ENCODE measurements at regions not wholly inside any gene's neighbourhood (a gene's known extent, or its start where the extent isn't known, plus 50 kb on each side); places are given as distances from the start of the nearest gene placed in this dataset.

- Histone ChIP-seq H3K4me3 (ENCODE audit: low read depth, low read length) (no peak overlapping the region), H3K27me3 (no peaks in the 10 kb centered on the region), H3K9me3 (no peaks in the 10 kb centered on the region), H3K36me3 (no peaks in the 10 kb centered on the region), H3K4me1 (no peaks in the 10 kb centered on the region)
- no peak for DNase-seq
- TF ChIP-seq, protein P1, sequence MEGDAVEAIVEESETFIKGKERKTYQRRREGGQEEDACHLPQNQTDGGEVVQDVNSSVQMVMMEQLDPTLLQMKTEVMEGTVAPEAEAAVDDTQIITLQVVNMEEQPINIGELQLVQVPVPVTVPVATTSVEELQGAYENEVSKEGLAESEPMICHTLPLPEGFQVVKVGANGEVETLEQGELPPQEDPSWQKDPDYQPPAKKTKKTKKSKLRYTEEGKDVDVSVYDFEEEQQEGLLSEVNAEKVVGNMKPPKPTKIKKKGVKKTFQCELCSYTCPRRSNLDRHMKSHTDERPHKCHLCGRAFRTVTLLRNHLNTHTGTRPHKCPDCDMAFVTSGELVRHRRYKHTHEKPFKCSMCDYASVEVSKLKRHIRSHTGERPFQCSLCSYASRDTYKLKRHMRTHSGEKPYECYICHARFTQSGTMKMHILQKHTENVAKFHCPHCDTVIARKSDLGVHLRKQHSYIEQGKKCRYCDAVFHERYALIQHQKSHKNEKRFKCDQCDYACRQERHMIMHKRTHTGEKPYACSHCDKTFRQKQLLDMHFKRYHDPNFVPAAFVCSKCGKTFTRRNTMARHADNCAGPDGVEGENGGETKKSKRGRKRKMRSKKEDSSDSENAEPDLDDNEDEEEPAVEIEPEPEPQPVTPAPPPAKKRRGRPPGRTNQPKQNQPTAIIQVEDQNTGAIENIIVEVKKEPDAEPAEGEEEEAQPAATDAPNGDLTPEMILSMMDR (IDR thresholded peaks at IDR 0.05; ENCODE audit: low read depth, low read length) = no peak
Observed at GRCh38 chr7:46672861-46673260, 751.8 kb upstream of the IGFBP3 start.

GRCh38 chr7:46671108-46671769 is 750.2 kb upstream of the IGFBP3 start:
- TF ChIP-seq, protein P1 (IDR thresholded peaks at IDR 0.05; ENCODE audit: low read depth, low read length) = no peak
- DNase-seq = no peak
- H3K27me3 ChIP-seq = no peaks in the 10 kb centered on the region

GRCh38 chr7:46669028-46669427 is 748.0 kb upstream of the IGFBP3 start:
- H3K36me3 ChIP-seq = no peaks in the 10 kb centered on the region
- TF ChIP-seq, protein P1 (IDR thresholded peaks at IDR 0.05; ENCODE audit: low read depth, low read length) = no peak
- H3K9me3 ChIP-seq = no peaks in the 10 kb centered on the region
- no peaks in the 10 kb centered on the region for H3K4me1 ChIP-seq
- no peak for DNase-seq
- no peak overlapping the region for H3K4me3 ChIP-seq (ENCODE audit: low read depth, low read length)
- H3K27me3 ChIP-seq = no peaks in the 10 kb centered on the region

More at GRCh38 chr7:46671108-46671769, 750.2 kb upstream of the IGFBP3 start:
- H3K9me3 ChIP-seq = no peaks in the 10 kb centered on the region
- no peaks in the 10 kb centered on the region for H3K36me3 ChIP-seq
- H3K4me3 ChIP-seq (ENCODE audit: low read depth, low read length) = no peak overlapping the region
- H3K4me1 ChIP-seq = no peaks in the 10 kb centered on the region

DNA sequence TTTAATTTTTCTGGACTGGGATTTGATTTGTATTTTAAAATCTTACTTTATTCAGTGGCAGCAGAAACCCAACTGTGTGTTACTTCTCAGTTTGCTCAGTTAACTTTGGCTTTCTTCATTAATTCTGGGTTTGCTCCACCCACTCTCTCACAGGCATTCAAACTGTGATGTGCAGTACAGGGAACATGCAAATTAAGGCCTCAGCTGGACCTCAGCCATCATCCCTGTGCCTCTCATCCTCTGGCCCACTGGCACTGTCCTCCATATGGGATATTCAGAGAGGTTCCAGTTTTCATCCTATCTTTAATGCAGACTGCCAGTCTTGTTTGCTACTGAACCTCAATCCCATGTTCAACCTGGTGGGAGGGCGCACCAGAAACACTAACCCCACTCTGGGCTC is 743.4 kb upstream of the IGFBP3 start:
- TF ChIP-seq, protein P1 (IDR thresholded peaks at IDR 0.05; ENCODE audit: low read depth, low read length) = no peak
- no peaks in the 10 kb centered on the region for H3K4me1 ChIP-seq
- H3K27me3 ChIP-seq = no peaks in the 10 kb centered on the region
- H3K4me3 ChIP-seq (ENCODE audit: low read depth, low read length) = no peak overlapping the region
- no peak for DNase-seq
- H3K9me3 ChIP-seq = no peaks in the 10 kb centered on the region
- no peaks in the 10 kb centered on the region; the same call in 1 of the 2 replicates for H3K36me3 ChIP-seq

DNA sequence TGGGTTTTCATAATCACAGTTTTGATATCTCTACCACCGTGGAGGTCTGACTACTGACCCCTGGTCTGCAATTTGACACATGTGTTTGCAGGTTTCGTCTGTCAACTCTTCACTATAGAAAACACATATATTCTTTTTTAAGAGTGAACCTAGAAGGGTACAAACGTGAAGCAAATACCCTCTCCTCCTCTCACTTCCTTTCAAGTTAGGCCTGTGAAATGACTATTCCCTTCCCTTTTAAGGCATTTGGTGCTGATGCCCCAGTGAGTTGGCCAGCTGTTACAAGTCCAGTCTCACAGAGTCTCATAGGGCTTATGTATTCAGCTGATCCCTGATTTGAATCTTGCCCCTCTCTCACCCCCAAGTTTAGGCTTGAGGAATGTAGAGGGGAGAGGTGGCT is 742.0 kb upstream of the IGFBP3 start:
- Histone ChIP-seq H3K27me3 (no peaks in the 10 kb centered on the region), H3K4me1 (no peaks in the 10 kb centered on the region), H3K36me3 (no peaks in the 10 kb centered on the region; the same call in 1 of the 2 replicates), H3K9me3 (no peaks in the 10 kb centered on the region), H3K4me3 (ENCODE audit: low read depth, low read length) (no peak overlapping the region)
- no peak for DNase-seq
- TF ChIP-seq, protein P1 (IDR thresholded peaks at IDR 0.05; ENCODE audit: low read depth, low read length) = no peak

GRCh38 chr7:46661431-46661830 is 740.4 kb upstream of the IGFBP3 start:
- Histone ChIP-seq H3K9me3 (no peaks in the 10 kb centered on the region), H3K4me1 (no peaks in the 10 kb centered on the region), H3K36me3 (no peaks in the 10 kb centered on the region; the same call in 1 of the 2 replicates), H3K27me3 (no peaks in the 10 kb centered on the region), H3K4me3 (ENCODE audit: low read depth, low read length) (no peak overlapping the region)
- TF ChIP-seq, protein P1 (IDR thresholded peaks at IDR 0.05; ENCODE audit: low read depth, low read length) = no peak
- DNase-seq = no peak

Data from BE2C (cell line).